HepG2 (cell line): ENCODE measurements at regions not wholly inside any gene's neighbourhood (a gene's known extent, or its start where the extent isn't known, plus 50 kb on each side); places are given as distances from the start of the nearest gene placed in this dataset.

Experiments used
- ATAC-seq: fragments of 200-7000 bp; cut with Tn5 transposase; 3 replicates; pipeline ENCODE4 v1.9.1; 2020; ENCODE audit warnings: mild to moderate bottlenecking, moderate library complexity
- BruUV-seq: library from RNA; stranded (reverse); fragments of 400-500 nt; replicated peaks from 2 replicates; lab custom pipeline; 2021; lab: Mats Ljungman, UMichigan
- CTCF ChIA-PET: fragments of 300-600 bp; formaldehyde crosslinking; extraction: SDS; loops from one replicate; lab custom pipeline; 2021; ENCODE audit warnings: low total read pairs, inconsistent platforms, low intra/inter-chr PET ratio; lab: Yijun Ruan, JAX
- POLR2A ChIA-PET: fragments of 350-600 bp; sonication (Branson Sonifier 250); formaldehyde crosslinking; loops from one replicate; lab custom pipeline; 2020; ENCODE audit warnings: antibody characterized with exemption, inconsistent platforms; lab: Yijun Ruan, JAX
- DNase-seq: peaks from one replicate; pipeline ENCODE4 v3.0.0-alpha.2; 2015; ENCODE audit warnings: low spot score
- FAIRE-seq: peaks from 3 replicates; lab custom pipeline; 2011; peaks lifted over from hg19 to GRCh38; lab: Jason Lieb, UNC
- H2AFZ ChIP-seq: one replicate; pipeline ENCODE4 v1.6.1; 2011; ENCODE audit warnings: low read length, inconsistent platforms
- H3K27ac ChIP-seq: fragments of 300-600 bp; 3 replicates; pipeline ENCODE4 v1.8.0; 2011; ENCODE audit warnings: mixed run types, mild to moderate bottlenecking, mixed read lengths, low read length, inconsistent platforms; ENCODE audit not compliant: insufficient read depth; ENCODE audit errors: extremely low read length
- H3K27me3 ChIP-seq, 2 experiments: fragments of 200-600 bp in 1 of 2; 2 replicates in 1 of 2; 3 replicates in 1 of 2; pipeline versions ENCODE4 v1.6.0 to v1.8.0; 2011; ENCODE audit warnings: low read length in 2 of 2, mild to moderate bottlenecking in 2 of 2, moderate library complexity in 2 of 2, inconsistent platforms in 1 of 2; ENCODE audit not compliant: insufficient read depth in 2 of 2, control insufficient read depth in 1 of 2
- H3K36me3 ChIP-seq, 2 experiments: fragments of 200-600 bp in 1 of 2; replicated peaks in 1 of 2; 2 replicates in 1 of 2; 3 replicates in 1 of 2; pipeline versions ENCODE4 v1.5.1 to v1.8.0; 2011; ENCODE audit warnings: low read length in 2 of 2, inconsistent platforms in 1 of 2; ENCODE audit not compliant: insufficient read depth in 2 of 2, control insufficient read depth in 1 of 2
- H3K4me1 ChIP-seq: 2 replicates; pipeline ENCODE4 v1.5.1; 2012; ENCODE audit warnings: low read length, inconsistent platforms; ENCODE audit not compliant: insufficient read depth
- H3K4me2 ChIP-seq: 2 replicates; pipeline ENCODE4 v1.6.0; 2011; ENCODE audit warnings: low read depth, low read length, inconsistent platforms
- H3K4me3 ChIP-seq, 3 experiments: fragments of 200-600 bp in 1 of 3; sonication (generic), shearing (Covaris generic) in 1 of 3; replicated peaks in 1 of 3; 2 replicates each; pipeline ENCODE4 v1.5.1; 2011 to 2016; ENCODE audit warnings: low read length in 3 of 3, inconsistent platforms in 2 of 3, low read depth in 2 of 3, mild to moderate bottlenecking in 2 of 3, control low read depth in 1 of 3, mixed read lengths in 1 of 3; ENCODE audit not compliant: insufficient read depth in 1 of 3
- H3K79me2 ChIP-seq: one replicate; pipeline ENCODE4 v1.6.1; 2011; ENCODE audit warnings: low read length, inconsistent platforms; ENCODE audit not compliant: insufficient read depth
- H3K9ac ChIP-seq: 2 replicates; pipeline ENCODE4 v1.6.0; 2011; ENCODE audit warnings: mild to moderate bottlenecking, low read depth, low read length, inconsistent platforms; ENCODE audit not compliant: insufficient read depth
- H3K9me3 ChIP-seq: 2 replicates; pipeline ENCODE4 v1.5.1; 2012; ENCODE audit warnings: mild to moderate bottlenecking, low read length
- H4K20me1 ChIP-seq: 2 replicates; pipeline ENCODE4 v1.6.0; 2011; ENCODE audit warnings: inconsistent platforms, mild to moderate bottlenecking, low read length, moderate library complexity; ENCODE audit not compliant: insufficient read depth
- ATAD3A ChIP-seq: sonication (generic); formaldehyde crosslinking; IDR thresholded peaks from 2 replicates; pipeline ENCODE4 v1.4.0; 2020; ENCODE audit warnings: missing genetic modification reagents
- CCDC6 ChIP-seq: sonication (generic); formaldehyde crosslinking; IDR thresholded peaks from 2 replicates; pipeline ENCODE4 v1.8.1; 2022; ENCODE audit warnings: mild to moderate bottlenecking, missing genetic modification reagents, moderate library complexity
- CREB3 ChIP-seq: sonication (generic); formaldehyde crosslinking; IDR thresholded peaks from 2 replicates; pipeline ENCODE4 v1.5.0; 2020; ENCODE audit warnings: missing genetic modification reagents
- KDM5A ChIP-seq: fragments of 200-600 bp; sonication (generic); IDR thresholded peaks from 2 replicates; pipeline ENCODE4 v1.7.0; 2018; ENCODE audit warnings: antibody characterized with exemption, mild to moderate bottlenecking, low read length, borderline replicate concordance
- KDM5B ChIP-seq: sonication (generic); formaldehyde crosslinking; IDR thresholded peaks from 2 replicates; pipeline ENCODE4 v1.4.0; 2020; ENCODE audit warnings: missing genetic modification reagents, mild to moderate bottlenecking, borderline replicate concordance
- KLF12 ChIP-seq: sonication (generic); formaldehyde crosslinking; IDR thresholded peaks from 2 replicates; pipeline ENCODE4 v1.4.0; 2020; ENCODE audit warnings: missing genetic modification reagents, borderline replicate concordance
- KMT2A ChIP-seq: sonication (generic); formaldehyde crosslinking; IDR thresholded peaks from 2 replicates; pipeline ENCODE4 v1.4.0; 2020; ENCODE audit warnings: missing genetic modification reagents
- NFE2 ChIP-seq: sonication (generic); formaldehyde crosslinking; IDR thresholded peaks from 2 replicates; pipeline ENCODE4 v1.4.0; 2020; ENCODE audit warnings: missing genetic modification reagents
- SALL1 ChIP-seq: sonication (generic); formaldehyde crosslinking; IDR thresholded peaks from 2 replicates; pipeline ENCODE4 v1.8.0; 2022; ENCODE audit warnings: mild to moderate bottlenecking, missing genetic modification reagents
- SIN3A ChIP-seq: IDR thresholded peaks from 2 replicates; pipeline ENCODE4 v1.6.1; 2011; ENCODE audit warnings: low read depth, mild to moderate bottlenecking, control low read depth, low read length, borderline replicate concordance
- SOX5 ChIP-seq: IDR thresholded peaks from 2 replicates; pipeline ENCODE4 v1.6.1; 2016; ENCODE audit warnings: borderline replicate concordance
- STAG1 ChIP-seq: sonication (generic); formaldehyde crosslinking; IDR thresholded peaks from 2 replicates; pipeline ENCODE4 v1.4.0; 2020; ENCODE audit warnings: missing genetic modification reagents
- TBP ChIP-seq: sonication (generic); formaldehyde crosslinking; IDR thresholded peaks from 2 replicates; pipeline ENCODE4 v1.5.0; 2020; ENCODE audit warnings: missing genetic modification reagents
- ZMYM2 ChIP-seq: sonication (generic); formaldehyde crosslinking; IDR thresholded peaks from 2 replicates; pipeline ENCODE4 v1.8.0; 2022; ENCODE audit warnings: mild to moderate bottlenecking, missing genetic modification reagents
- ZNF10 ChIP-seq: sonication (generic); formaldehyde crosslinking; IDR thresholded peaks from 2 replicates; pipeline ENCODE4 v1.4.0; 2020; ENCODE audit warnings: mild to moderate bottlenecking, low read depth, missing genetic modification reagents, borderline replicate concordance
- ZNF18 ChIP-seq: sonication (generic); formaldehyde crosslinking; IDR thresholded peaks from 2 replicates; pipeline ENCODE4 v1.8.0; 2022; ENCODE audit warnings: mild to moderate bottlenecking, missing genetic modification reagents; ENCODE audit not compliant: insufficient replicate concordance
- ZNF224 ChIP-seq: sonication (generic); formaldehyde crosslinking; IDR thresholded peaks from 2 replicates; pipeline ENCODE4 v1.5.0; 2020; ENCODE audit warnings: mild to moderate bottlenecking, missing genetic modification reagents
- ZNF644 ChIP-seq: IDR thresholded peaks from 2 replicates; pipeline ENCODE4 v1.6.1; 2016; ENCODE audit warnings: low read depth
- in situ Hi-C: cut with HindIII; loops from 2 replicates; pipeline ENCODE4 v1.10.0; 2017; ENCODE audit warnings: low pct_unique_long_range_greater_than_20kb; ENCODE audit not compliant: extremely low pct_ligation_motif_present
- intact Hi-C: fragments of 100-400 bp; cut with micrococcal nuclease; formaldehyde crosslinking; loops from one replicate; pipeline ENCODE4 v1.10.0; 2022; ENCODE audit not compliant: unreplicated experiment
- TF ChIP-seq, protein P1 (sequence below): sonication (generic); formaldehyde crosslinking; IDR thresholded peaks from 2 replicates; pipeline ENCODE4 v1.4.0; 2020; ENCODE audit warnings: missing genetic modification reagents, borderline replicate concordance
- TF ChIP-seq, protein P2 (sequence below): sonication (generic); formaldehyde crosslinking; conservative IDR thresholded peaks from 2 replicates; pipeline ENCODE4 v1.4.0; 2020; ENCODE audit warnings: missing genetic modification reagents

GRCh38 chr5:93062548-93062947 lies 518.5 kb downstream of the NR2F1-AS1 start (continued):
- TF ChIP-seq, protein P1, sequence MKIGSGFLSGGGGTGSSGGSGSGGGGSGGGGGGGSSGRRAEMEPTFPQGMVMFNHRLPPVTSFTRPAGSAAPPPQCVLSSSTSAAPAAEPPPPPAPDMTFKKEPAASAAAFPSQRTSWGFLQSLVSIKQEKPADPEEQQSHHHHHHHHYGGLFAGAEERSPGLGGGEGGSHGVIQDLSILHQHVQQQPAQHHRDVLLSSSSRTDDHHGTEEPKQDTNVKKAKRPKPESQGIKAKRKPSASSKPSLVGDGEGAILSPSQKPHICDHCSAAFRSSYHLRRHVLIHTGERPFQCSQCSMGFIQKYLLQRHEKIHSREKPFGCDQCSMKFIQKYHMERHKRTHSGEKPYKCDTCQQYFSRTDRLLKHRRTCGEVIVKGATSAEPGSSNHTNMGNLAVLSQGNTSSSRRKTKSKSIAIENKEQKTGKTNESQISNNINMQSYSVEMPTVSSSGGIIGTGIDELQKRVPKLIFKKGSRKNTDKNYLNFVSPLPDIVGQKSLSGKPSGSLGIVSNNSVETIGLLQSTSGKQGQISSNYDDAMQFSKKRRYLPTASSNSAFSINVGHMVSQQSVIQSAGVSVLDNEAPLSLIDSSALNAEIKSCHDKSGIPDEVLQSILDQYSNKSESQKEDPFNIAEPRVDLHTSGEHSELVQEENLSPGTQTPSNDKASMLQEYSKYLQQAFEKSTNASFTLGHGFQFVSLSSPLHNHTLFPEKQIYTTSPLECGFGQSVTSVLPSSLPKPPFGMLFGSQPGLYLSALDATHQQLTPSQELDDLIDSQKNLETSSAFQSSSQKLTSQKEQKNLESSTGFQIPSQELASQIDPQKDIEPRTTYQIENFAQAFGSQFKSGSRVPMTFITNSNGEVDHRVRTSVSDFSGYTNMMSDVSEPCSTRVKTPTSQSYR (CRISPR knock-in tag), result no peak
- TF ChIP-seq STAG1 (CRISPR knock-in tag), result peak; percentile 20
- TF ChIP-seq CREB3, result no peak
- no peak for TF ChIP-seq KMT2A (CRISPR knock-in tag)
- TF ChIP-seq KLF12 (CRISPR knock-in tag), result no peak
- TF ChIP-seq ZNF644 (CRISPR knock-in tag), result 0 out of 2 replicates have a peak, but pooled peaks have one; percentile 41
- TF ChIP-seq ZMYM2 (CRISPR knock-in tag), result no peak

GRCh38 chr5:93058309-93058708 lies 522.7 kb downstream of the NR2F1-AS1 start:
- Histone ChIP-seq H3K79me2 (no peaks in the 10 kb centered on the region), H3K9me3 (no peaks in the 10 kb centered on the region), H3K4me2 (no peak overlapping the region), H2AFZ (no peak overlapping the region), H3K9ac (no peak overlapping the region), H3K4me1 (peaks cover 47% of the 10 kb centered on the region), H3K27ac (no peak overlapping the region), H4K20me1 (no peaks in the 10 kb centered on the region), H3K4me3 (no peak overlapping the region), H3K36me3 (no peaks in the 10 kb centered on the region), H3K27me3 (no peaks in the 10 kb centered on the region)
- ChIA-PET CTCF (no interaction called here), POLR2A (no interaction called here)
- no peak for DNase-seq
- intact Hi-C loops, result no loop called here
- FAIRE-seq, result no peak
- TF ChIP-seq ZNF10 (CRISPR knock-in tag), result no peak
- TF ChIP-seq TBP (CRISPR knock-in tag), result no peak
- no peak for TF ChIP-seq ZNF18
- no peak for TF ChIP-seq SALL1 (CRISPR knock-in tag)
- TF ChIP-seq SIN3A, result no peak
- no peak for TF ChIP-seq ATAD3A (CRISPR knock-in tag)
- no peak for TF ChIP-seq KDM5B (CRISPR knock-in tag)
- no peak for TF ChIP-seq ZNF224
- no peak for TF ChIP-seq SOX5 (CRISPR knock-in tag)
- TF ChIP-seq, protein P2, sequence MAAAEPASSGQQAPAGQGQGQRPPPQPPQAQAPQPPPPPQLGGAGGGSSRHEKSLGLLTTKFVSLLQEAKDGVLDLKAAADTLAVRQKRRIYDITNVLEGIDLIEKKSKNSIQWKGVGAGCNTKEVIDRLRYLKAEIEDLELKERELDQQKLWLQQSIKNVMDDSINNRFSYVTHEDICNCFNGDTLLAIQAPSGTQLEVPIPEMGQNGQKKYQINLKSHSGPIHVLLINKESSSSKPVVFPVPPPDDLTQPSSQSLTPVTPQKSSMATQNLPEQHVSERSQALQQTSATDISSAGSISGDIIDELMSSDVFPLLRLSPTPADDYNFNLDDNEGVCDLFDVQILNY (CRISPR knock-in tag), result no peak
- TF ChIP-seq NFE2 (CRISPR knock-in tag), result no peak
- no peak for TF ChIP-seq KDM5A
- no peak for TF ChIP-seq CCDC6 (CRISPR knock-in tag)
- no TSS peak for BruUV-seq
- ATAC-seq, result no peak
- in situ Hi-C loops, result no loop called here
